ENCODE measurements at regions not wholly inside any gene's neighbourhood (a gene's known extent, or its start where the extent isn't known, plus 50 kb on each side); places are given as distances from the start of the nearest gene placed in this dataset.

GRCh38 chr9:89866701-89867100 lies 261.9 kb downstream of the GADD45G start:
- no peak for DNase-seq (ENCODE audit: low read depth)
- H3K4me3 ChIP-seq (ENCODE audit: low read depth, low read length) = no peak overlapping the region
- TF ChIP-seq CTCF (IDR thresholded peaks at IDR 0.05; ENCODE audit: insufficient read depth, low read depth, low read length, missing control alignments) = no peak

GRCh38 chr9:89868100-89868499 lies 263.3 kb downstream of the GADD45G start:
- DNase-seq (ENCODE audit: low read depth) = no peak
- no peak overlapping the region for H3K4me3 ChIP-seq (ENCODE audit: low read depth, low read length)
- no peak for TF ChIP-seq CTCF (IDR thresholded peaks at IDR 0.05; ENCODE audit: insufficient read depth, low read depth, low read length, missing control alignments)

GRCh38 chr9:89869793-89870580 lies 265.2 kb downstream of the GADD45G start:
- DNase-seq (ENCODE audit: low read depth) = no peak
- no peak overlapping the region for H3K4me3 ChIP-seq (ENCODE audit: low read depth, low read length)
- no peak for TF ChIP-seq CTCF (IDR thresholded peaks at IDR 0.05; ENCODE audit: insufficient read depth, low read depth, low read length, missing control alignments)

- no peak for DNase-seq (ENCODE audit: low read depth)
- no peak for TF ChIP-seq CTCF (IDR thresholded peaks at IDR 0.05; ENCODE audit: insufficient read depth, low read depth, low read length, missing control alignments)
- no peak overlapping the region for H3K4me3 ChIP-seq (ENCODE audit: low read depth, low read length)
These were observed 267.1 kb downstream of the GADD45G start for GRCh38 chr9:89871871-89872331.

GRCh38 chr9:89872426-89872912 lies 267.7 kb downstream of the GADD45G start:
- no peak overlapping the region for H3K4me3 ChIP-seq (ENCODE audit: low read depth, low read length)
- no peak for DNase-seq (ENCODE audit: low read depth)
- TF ChIP-seq CTCF (IDR thresholded peaks at IDR 0.05; ENCODE audit: insufficient read depth, low read depth, low read length, missing control alignments) = no peak

GRCh38 chr9:89872913-89873707 lies 268.3 kb downstream of the GADD45G start:
- TF ChIP-seq CTCF (IDR thresholded peaks at IDR 0.05; ENCODE audit: insufficient read depth, low read depth, low read length, missing control alignments) = no peak
- no peak overlapping the region for H3K4me3 ChIP-seq (ENCODE audit: low read depth, low read length)
- DNase-seq (ENCODE audit: low read depth) = no peak

All from GM12865 (cell line).